ENCODE measurements at regions not wholly inside any gene's neighbourhood (a gene's known extent, or its start where the extent isn't known, plus 50 kb on each side); places are given as distances from the start of the nearest gene placed in this dataset.

- no peak overlapping the region for H3K4me3 ChIP-seq
- H3K27me3 ChIP-seq = no peaks in the 10 kb centered on the region
- intact Hi-C loops (cut with DNase I) = no loop called here
- no peak overlapping the region for H3K9ac ChIP-seq (ENCODE audit: low read depth in 2 of 2, low read length in 2 of 2)
- H3K4me1 ChIP-seq = no peaks in the 10 kb centered on the region
- H3K9me3 ChIP-seq = no peaks in the 10 kb centered on the region
- TF ChIP-seq CTCF (IDR thresholded peaks at IDR 0.05) = no peak
- DNase-seq = no peak
- H3K36me3 ChIP-seq = no peaks in the 10 kb centered on the region
- no peak overlapping the region for H3K27ac ChIP-seq
Observed at GRCh38 chr7:88522771-88523293, 216.1 kb upstream of the STEAP4 start.

- no peaks in the 10 kb centered on the region for H3K4me1 ChIP-seq
- H3K36me3 ChIP-seq = no peaks in the 10 kb centered on the region
- H3K9me3 ChIP-seq = no peaks in the 10 kb centered on the region
- no peak overlapping the region for H3K4me3 ChIP-seq
- H3K27ac ChIP-seq = peak overlapping the region; percentile 4
- intact Hi-C loops (cut with DNase I) = no loop called here
- DNase-seq = no peak
- no peaks in the 10 kb centered on the region for H3K27me3 ChIP-seq
- TF ChIP-seq CTCF (IDR thresholded peaks at IDR 0.05) = no peak
- no peak overlapping the region for H3K9ac ChIP-seq (ENCODE audit: low read depth in 2 of 2, low read length in 2 of 2)
Observed at GRCh38 chr7:88516429-88516828, 209.7 kb upstream of the STEAP4 start.

- intact Hi-C loops (cut with DNase I) = no loop called here
- H3K4me3 ChIP-seq = no peak overlapping the region
- no peaks in the 10 kb centered on the region for H3K4me1 ChIP-seq
- H3K27ac ChIP-seq = no peak overlapping the region
- H3K27me3 ChIP-seq = no peaks in the 10 kb centered on the region
- DNase-seq = no peak
- H3K36me3 ChIP-seq = no peaks in the 10 kb centered on the region
- no peaks in the 10 kb centered on the region for H3K9me3 ChIP-seq
- H3K9ac ChIP-seq (ENCODE audit: low read depth in 2 of 2, low read length in 2 of 2) = no peak overlapping the region
- TF ChIP-seq CTCF (IDR thresholded peaks at IDR 0.05) = no peak
Observed at GRCh38 chr7:88515301-88515700, 208.6 kb upstream of the STEAP4 start.

GRCh38 chr7:88509341-88509740, 202.6 kb upstream of the STEAP4 start:
- TF ChIP-seq CTCF (IDR thresholded peaks at IDR 0.05) = no peak
- H3K27ac ChIP-seq = no peak overlapping the region
- intact Hi-C loops (cut with DNase I) = no loop called here
- no peak overlapping the region for H3K4me3 ChIP-seq
- H3K9ac ChIP-seq (ENCODE audit: low read depth in 2 of 2, low read length in 2 of 2) = no peak overlapping the region
- H3K9me3 ChIP-seq = no peaks in the 10 kb centered on the region
- H3K36me3 ChIP-seq = no peaks in the 10 kb centered on the region
- H3K4me1 ChIP-seq = no peaks in the 10 kb centered on the region
- no peak for DNase-seq
- H3K27me3 ChIP-seq = no peaks in the 10 kb centered on the region

GRCh38 chr7:88500131-88500530, 193.4 kb upstream of the STEAP4 start:
- no peak for DNase-seq
- Histone ChIP-seq H3K9ac (ENCODE audit: low read depth in 2 of 2, low read length in 2 of 2) (no peak overlapping the region), H3K36me3 (no peaks in the 10 kb centered on the region), H3K9me3 (no peaks in the 10 kb centered on the region), H3K4me3 (no peak overlapping the region), H3K27me3 (no peaks in the 10 kb centered on the region), H3K27ac (no peak overlapping the region), H3K4me1 (no peaks in the 10 kb centered on the region)
- intact Hi-C loops (cut with DNase I) = no loop called here
- no peak for TF ChIP-seq CTCF (IDR thresholded peaks at IDR 0.05)
